Suprapubic skin (tissue), 3 donors: ENCODE measurements at regions not wholly inside any gene's neighbourhood (a gene's known extent, or its start where the extent isn't known, plus 50 kb on each side); places are given as distances from the start of the nearest gene placed in this dataset.

Source experiments
- POLR2A ChIP-seq, 2 donors: fragments of 450-650 bp; IDR thresholded peaks; one replicate each; pipeline ENCODE4 v1.6.1; 2017; ENCODE audit warnings: antibody characterized with exemption in 2 of 2, mild to moderate bottlenecking in 2 of 2, moderate library complexity in 2 of 2
- TF ChIP-seq, protein P1 (sequence below), 2 donors: fragments of 200-600 bp in 1 of 2; fragments of 450-650 bp in 1 of 2; sonication (generic) in 1 of 2; IDR thresholded peaks; one replicate each; pipeline ENCODE4 v1.5.1; 2016 to 2019; ENCODE audit warnings: antibody characterized with exemption in 2 of 2, mild to moderate bottlenecking in 1 of 2, moderate library complexity in 1 of 2

DNA sequence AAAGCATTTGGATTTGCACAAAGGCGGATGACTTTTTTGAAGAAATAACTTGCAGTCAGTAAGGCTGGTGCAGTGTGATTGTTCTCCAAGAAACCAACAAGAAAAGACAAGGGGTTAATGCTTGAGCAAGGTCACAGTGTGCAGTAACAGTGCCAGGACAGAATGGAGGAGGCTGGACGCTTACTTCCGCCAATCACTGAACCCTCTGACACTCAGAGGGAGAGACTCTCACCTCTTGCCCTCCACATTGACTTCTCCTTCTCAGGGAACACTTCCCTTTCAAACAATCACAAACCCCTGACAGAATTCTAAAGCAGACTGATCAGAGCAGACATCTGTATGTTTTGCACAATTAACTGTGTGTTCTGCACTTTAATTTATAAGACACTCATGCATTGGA lies 228.4 kb downstream of the BLID start:
- TF ChIP-seq, protein P1, sequence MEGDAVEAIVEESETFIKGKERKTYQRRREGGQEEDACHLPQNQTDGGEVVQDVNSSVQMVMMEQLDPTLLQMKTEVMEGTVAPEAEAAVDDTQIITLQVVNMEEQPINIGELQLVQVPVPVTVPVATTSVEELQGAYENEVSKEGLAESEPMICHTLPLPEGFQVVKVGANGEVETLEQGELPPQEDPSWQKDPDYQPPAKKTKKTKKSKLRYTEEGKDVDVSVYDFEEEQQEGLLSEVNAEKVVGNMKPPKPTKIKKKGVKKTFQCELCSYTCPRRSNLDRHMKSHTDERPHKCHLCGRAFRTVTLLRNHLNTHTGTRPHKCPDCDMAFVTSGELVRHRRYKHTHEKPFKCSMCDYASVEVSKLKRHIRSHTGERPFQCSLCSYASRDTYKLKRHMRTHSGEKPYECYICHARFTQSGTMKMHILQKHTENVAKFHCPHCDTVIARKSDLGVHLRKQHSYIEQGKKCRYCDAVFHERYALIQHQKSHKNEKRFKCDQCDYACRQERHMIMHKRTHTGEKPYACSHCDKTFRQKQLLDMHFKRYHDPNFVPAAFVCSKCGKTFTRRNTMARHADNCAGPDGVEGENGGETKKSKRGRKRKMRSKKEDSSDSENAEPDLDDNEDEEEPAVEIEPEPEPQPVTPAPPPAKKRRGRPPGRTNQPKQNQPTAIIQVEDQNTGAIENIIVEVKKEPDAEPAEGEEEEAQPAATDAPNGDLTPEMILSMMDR (IDR thresholded peaks at IDR 0.05): no peak
- TF ChIP-seq POLR2A (IDR thresholded peaks at IDR 0.05): no peak
